Pons (tissue), 1 donor: ENCODE measurements at regions not wholly inside any gene's neighbourhood (a gene's known extent, or its start where the extent isn't known, plus 50 kb on each side); places are given as distances from the start of the nearest gene placed in this dataset.
A peak's percentile ranks its signal among the peaks of the same experiment; 100 is the strongest.
"Not testable (repeated sequence)": the region's sequence is repeated elsewhere in the genome, so short reads cannot be mapped to it uniquely, and the experiment has no call there.

ENCODE experiments used
- DNase-seq: peaks from one replicate; pipeline ENCODE4 v3.0.0-alpha.2; 2016; ENCODE audit warnings: low spot score

- no peak for DNase-seq
Observed at GRCh38 chr6:153984811-153985210, 54.2 kb upstream of the OPRM1 start.

- no peak for DNase-seq
Observed at GRCh38 chr6:153980171-153980570, 58.9 kb upstream of the OPRM1 start.

GRCh38 chr6:153978911-153979548, 60.0 kb upstream of the OPRM1 start:
- DNase-seq, result not testable (repeated sequence)

- DNase-seq, result no peak
Observed at GRCh38 chr6:153976921-153977693, 61.9 kb upstream of the OPRM1 start.

- no peak for DNase-seq
Observed at GRCh38 chr6:153966001-153966400, 73.0 kb upstream of the OPRM1 start.

GRCh38 chr6:153963352-153963751, 75.7 kb upstream of the OPRM1 start:
- DNase-seq, result no peak

- DNase-seq, result no peak
Observed at GRCh38 chr6:153962555-153962954, 76.5 kb upstream of the OPRM1 start.

- DNase-seq, result no peak
Observed at GRCh38 chr6:153960741-153961140, 78.3 kb upstream of the OPRM1 start.

- DNase-seq, result no peak
Observed at GRCh38 chr6:153960281-153960680, 78.8 kb upstream of the OPRM1 start.

- DNase-seq, result no peak
Observed at GRCh38 chr6:153959276-153959675, 79.8 kb upstream of the OPRM1 start.

- no peak for DNase-seq
Observed at GRCh38 chr6:153958860-153959259, 80.2 kb upstream of the OPRM1 start.

- no peak for DNase-seq
Observed at GRCh38 chr6:153957394-153957793, 81.6 kb upstream of the OPRM1 start.

- DNase-seq, result no peak
Observed at GRCh38 chr6:153956808-153957207, 82.2 kb upstream of the OPRM1 start.

- no peak for DNase-seq
Observed at GRCh38 chr6:153949616-153950015, 89.4 kb upstream of the OPRM1 start.

GRCh38 chr6:153947808-153948447, 91.1 kb upstream of the OPRM1 start:
- DNase-seq, result peak; percentile 52

- no peak for DNase-seq
Observed at GRCh38 chr6:153944201-153944600, 94.8 kb upstream of the OPRM1 start.

GRCh38 chr6:153942361-153942760, 96.7 kb upstream of the OPRM1 start:
- DNase-seq, result no peak

GRCh38 chr6:153941768-153942167, 97.3 kb upstream of the OPRM1 start:
- no peak for DNase-seq

- no peak for DNase-seq
Observed at GRCh38 chr6:153938876-153939275, 100.2 kb upstream of the OPRM1 start.

- no peak for DNase-seq
Observed at GRCh38 chr6:153931431-153931830, 107.6 kb upstream of the OPRM1 start.

GRCh38 chr6:153927867-153928266, 111.2 kb upstream of the OPRM1 start:
- no peak for DNase-seq

GRCh38 chr6:153898360-153899059, 140.5 kb upstream of the OPRM1 start:
- no peak for DNase-seq

GRCh38 chr6:153882411-153882810, 156.6 kb upstream of the OPRM1 start:
- DNase-seq, result no peak
